WI38 (cell line): ENCODE measurements at regions not wholly inside any gene's neighbourhood (a gene's known extent, or its start where the extent isn't known, plus 50 kb on each side); places are given as distances from the start of the nearest gene placed in this dataset.

ENCODE experiments used
- H3K4me3 ChIP-seq: 2 replicates; pipeline ENCODE4 v1.5.1; 2011; ENCODE audit warnings: low read depth, mild to moderate bottlenecking, control low read depth, low read length
- CTCF ChIP-seq: IDR thresholded peaks from 2 replicates; pipeline ENCODE4 v1.5.1; 2012; ENCODE audit warnings: low read depth, mild to moderate bottlenecking, control low read depth, low read length

- no peak overlapping the region for H3K4me3 ChIP-seq
- no peak for TF ChIP-seq CTCF
Observed at GRCh38 chr7:22594020-22594419, 94.0 kb upstream of the STEAP1B start.

- no peak for TF ChIP-seq CTCF
Observed at GRCh38 chr7:22591271-22591670, 91.3 kb upstream of the STEAP1B start.

GRCh38 chr7:22589641-22590201 lies 89.7 kb upstream of the STEAP1B start:
- TF ChIP-seq CTCF, result no peak
- no peak overlapping the region for H3K4me3 ChIP-seq

More at GRCh38 chr7:22591271-22591670, 91.3 kb upstream of the STEAP1B start:
- H3K4me3 ChIP-seq, result no peak overlapping the region

- TF ChIP-seq CTCF, result no peak
- H3K4me3 ChIP-seq, result no peak overlapping the region
Observed at GRCh38 chr7:22588351-22588750, 88.4 kb upstream of the STEAP1B start.

- no peak for TF ChIP-seq CTCF
- no peak overlapping the region for H3K4me3 ChIP-seq
Observed at GRCh38 chr7:22587322-22587721, 87.3 kb upstream of the STEAP1B start.

- peak; percentile 59 for TF ChIP-seq CTCF
- H3K4me3 ChIP-seq, result no peak overlapping the region
Observed at GRCh38 chr7:22586786-22587140, 86.8 kb upstream of the STEAP1B start.

GRCh38 chr7:22586101-22586785 lies 86.3 kb upstream of the STEAP1B start:
- H3K4me3 ChIP-seq, result no peak overlapping the region
- TF ChIP-seq CTCF, result no peak
